Activated T-cell treated with anti-CD3 and anti-CD28 coated beads, Interleukin-2, amount 50 U/mL, for 4 hours (primary cell): ENCODE measurements at regions not wholly inside any gene's neighbourhood (a gene's known extent, or its start where the extent isn't known, plus 50 kb on each side); places are given as distances from the start of the nearest gene placed in this dataset.

ENCODE experiments used
- ATAC-seq, 2 donors: fragments of 200-7000 bp; cut with Tn5 transposase; one replicate each; pipeline ENCODE4 v1.10.0; 2021
- DNase-seq: peaks from one replicate; pipeline ENCODE4 v3.0.0-alpha.2; 2020
- H3K27me3 Mint-ChIP-seq: one replicate; pipeline ENCODE4 v1.8.0; 2021; ENCODE audit warnings: low read depth, mixed read lengths
- H3K36me3 Mint-ChIP-seq: one replicate; pipeline ENCODE4 v1.8.0; 2022; ENCODE audit warnings: mixed read lengths; ENCODE audit not compliant: insufficient read depth
- H3K4me1 Mint-ChIP-seq: one replicate; pipeline ENCODE4 v1.8.0; 2021; ENCODE audit warnings: low read depth, mixed read lengths
- H3K4me3 Mint-ChIP-seq: one replicate; pipeline ENCODE4 v1.8.0; 2021; ENCODE audit warnings: mild to moderate bottlenecking, moderate library complexity, mixed read lengths
- H3K9me3 Mint-ChIP-seq: one replicate; pipeline ENCODE4 v1.8.0; 2021; ENCODE audit warnings: mixed read lengths

- Mint-ChIP-seq H3K4me1 (no peaks in the 10 kb centered on the region), H3K9me3 (no peaks in the 10 kb centered on the region), H3K4me3 (no peak overlapping the region), H3K27me3 (peaks cover 7% of the 10 kb centered on the region), H3K36me3 (no peaks in the 10 kb centered on the region)
- ATAC-seq (no peak), DNase-seq (no peak)
Measured at GRCh38 chr11:134710861-134711407, 298.9 kb upstream of the B3GAT1 start.

- no peak for DNase-seq
- Mint-ChIP-seq H3K9me3 (no peaks in the 10 kb centered on the region), H3K27me3 (peaks cover 26% of the 10 kb centered on the region), H3K4me1 (no peaks in the 10 kb centered on the region), H3K36me3 (no peaks in the 10 kb centered on the region), H3K4me3 (no peak overlapping the region)
- no peak for ATAC-seq
Measured at GRCh38 chr11:134705858-134706257, 293.8 kb upstream of the B3GAT1 start.

GRCh38 chr11:134702827-134703226, 290.8 kb upstream of the B3GAT1 start:
- Mint-ChIP-seq H3K27me3 (peaks cover 34% of the 10 kb centered on the region), H3K36me3 (no peaks in the 10 kb centered on the region), H3K9me3 (no peaks in the 10 kb centered on the region), H3K4me3 (no peak overlapping the region), H3K4me1 (no peaks in the 10 kb centered on the region)
- ATAC-seq (no peak), DNase-seq (no peak)

GRCh38 chr11:134701564-134702165, 289.6 kb upstream of the B3GAT1 start:
- Mint-ChIP-seq H3K4me1 (no peaks in the 10 kb centered on the region), H3K27me3 (peaks cover 34% of the 10 kb centered on the region), H3K36me3 (no peaks in the 10 kb centered on the region), H3K4me3 (no peak overlapping the region), H3K9me3 (no peaks in the 10 kb centered on the region)
- no peak for ATAC-seq
- no peak for DNase-seq

GRCh38 chr11:134700101-134700640, 288.1 kb upstream of the B3GAT1 start:
- Mint-ChIP-seq H3K36me3 (no peaks in the 10 kb centered on the region), H3K27me3 (peaks cover 27% of the 10 kb centered on the region), H3K4me3 (no peak overlapping the region), H3K4me1 (no peaks in the 10 kb centered on the region), H3K9me3 (no peaks in the 10 kb centered on the region)
- ATAC-seq (no peak), DNase-seq (no peak)

- ATAC-seq (no peak), DNase-seq (no peak)
- no peaks in the 10 kb centered on the region for H3K4me1 Mint-ChIP-seq
- peaks cover 18% of the 10 kb centered on the region for H3K27me3 Mint-ChIP-seq
- H3K4me3 Mint-ChIP-seq = no peak overlapping the region
- H3K36me3 Mint-ChIP-seq = no peaks in the 10 kb centered on the region
- H3K9me3 Mint-ChIP-seq = no peaks in the 10 kb centered on the region
Measured at GRCh38 chr11:134696455-134696854, 284.4 kb upstream of the B3GAT1 start.

GRCh38 chr11:134691985-134692384, 279.9 kb upstream of the B3GAT1 start:
- Mint-ChIP-seq H3K9me3 (no peaks in the 10 kb centered on the region), H3K4me3 (no peak overlapping the region), H3K36me3 (no peaks in the 10 kb centered on the region), H3K27me3 (peaks cover 23% of the 10 kb centered on the region), H3K4me1 (no peaks in the 10 kb centered on the region)
- ATAC-seq (no peak), DNase-seq (no peak)

GRCh38 chr11:134691295-134691873, 279.3 kb upstream of the B3GAT1 start:
- no peaks in the 10 kb centered on the region for H3K4me1 Mint-ChIP-seq
- H3K9me3 Mint-ChIP-seq = no peaks in the 10 kb centered on the region
- H3K27me3 Mint-ChIP-seq = peaks cover 23% of the 10 kb centered on the region
- no peak for ATAC-seq
- no peak for DNase-seq
- H3K4me3 Mint-ChIP-seq = no peak overlapping the region
- H3K36me3 Mint-ChIP-seq = no peaks in the 10 kb centered on the region

GRCh38 chr11:134689886-134690285, 277.8 kb upstream of the B3GAT1 start:
- no peaks in the 10 kb centered on the region for H3K36me3 Mint-ChIP-seq
- H3K4me3 Mint-ChIP-seq = no peak overlapping the region
- H3K9me3 Mint-ChIP-seq = no peaks in the 10 kb centered on the region
- no peak for ATAC-seq
- peaks cover 23% of the 10 kb centered on the region for H3K27me3 Mint-ChIP-seq
- H3K4me1 Mint-ChIP-seq = no peaks in the 10 kb centered on the region
- DNase-seq = no peak

- H3K4me1 Mint-ChIP-seq = no peaks in the 10 kb centered on the region
- no peaks in the 10 kb centered on the region for H3K9me3 Mint-ChIP-seq
- DNase-seq (no peak), ATAC-seq (no peak)
- peaks cover 32% of the 10 kb centered on the region for H3K27me3 Mint-ChIP-seq
- no peaks in the 10 kb centered on the region for H3K36me3 Mint-ChIP-seq
- no peak overlapping the region for H3K4me3 Mint-ChIP-seq
Measured at GRCh38 chr11:134687548-134687947, 275.5 kb upstream of the B3GAT1 start.

GRCh38 chr11:134686460-134687061, 274.5 kb upstream of the B3GAT1 start:
- H3K9me3 Mint-ChIP-seq = no peaks in the 10 kb centered on the region
- ATAC-seq = no peak
- peaks cover 29% of the 10 kb centered on the region for H3K27me3 Mint-ChIP-seq
- H3K4me1 Mint-ChIP-seq = no peaks in the 10 kb centered on the region
- DNase-seq = no peak
- no peaks in the 10 kb centered on the region for H3K36me3 Mint-ChIP-seq
- H3K4me3 Mint-ChIP-seq = no peak overlapping the region

- H3K9me3 Mint-ChIP-seq = no peaks in the 10 kb centered on the region
- ATAC-seq (no peak), DNase-seq (no peak)
Measured at GRCh38 chr11:134685793-134686380, 273.8 kb upstream of the B3GAT1 start.

GRCh38 chr11:134684576-134684975, 272.5 kb upstream of the B3GAT1 start:
- Mint-ChIP-seq H3K36me3 (no peaks in the 10 kb centered on the region), H3K4me1 (no peaks in the 10 kb centered on the region), H3K27me3 (peaks cover 20% of the 10 kb centered on the region), H3K9me3 (no peaks in the 10 kb centered on the region), H3K4me3 (no peak overlapping the region)
- ATAC-seq = no peak
- DNase-seq = no peak

More at GRCh38 chr11:134685793-134686380, 273.8 kb upstream of the B3GAT1 start:
- Mint-ChIP-seq H3K4me3 (no peak overlapping the region), H3K4me1 (no peaks in the 10 kb centered on the region), H3K27me3 (peaks cover 26% of the 10 kb centered on the region), H3K36me3 (no peaks in the 10 kb centered on the region)

- ATAC-seq = no peak
- DNase-seq = no peak
- H3K4me1 Mint-ChIP-seq = no peaks in the 10 kb centered on the region
- H3K36me3 Mint-ChIP-seq = no peaks in the 10 kb centered on the region
- no peak overlapping the region for H3K4me3 Mint-ChIP-seq
- H3K9me3 Mint-ChIP-seq = no peaks in the 10 kb centered on the region
- H3K27me3 Mint-ChIP-seq = peaks cover 16% of the 10 kb centered on the region
Measured at GRCh38 chr11:134683860-134684259, 271.8 kb upstream of the B3GAT1 start.
